ENCODE measurements at regions not wholly inside any gene's neighbourhood (a gene's known extent, or its start where the extent isn't known, plus 50 kb on each side); places are given as distances from the start of the nearest gene placed in this dataset.

DNA sequence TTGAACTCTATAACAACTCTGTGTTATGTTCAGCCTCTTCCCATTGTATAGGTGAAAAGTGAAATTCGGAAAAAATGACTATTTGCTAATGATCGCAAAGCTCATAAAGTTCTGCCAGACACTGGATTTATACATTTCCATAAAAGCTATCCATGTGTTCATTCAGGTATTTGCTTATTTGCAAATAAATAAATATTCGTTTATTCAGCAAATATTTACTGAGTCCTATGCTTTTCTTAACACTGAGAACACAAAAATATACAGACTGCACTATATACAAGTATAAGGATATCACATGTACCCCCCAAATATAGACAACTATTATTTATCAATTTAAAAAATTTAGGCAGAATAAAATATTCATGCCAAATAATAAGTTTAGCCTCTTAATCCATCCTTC is 63.2 kb upstream of the ATP8B1 start:
- Histone ChIP-seq H2AFZ (ENCODE audit: low read length) (no peak overlapping the region), H4K91ac (ENCODE audit: low read depth, low read length, poor library complexity) (no peak overlapping the region), H2BK12ac (ENCODE audit: low read length) (no peak overlapping the region), H2AK5ac (ENCODE audit: low read depth, low read length) (no peak overlapping the region), H3K36me3 (replicated peaks in 1 of 2; ENCODE audit: control insufficient read depth in 2 of 2, insufficient read depth in 2 of 2, low read length in 2 of 2) (no peaks in the 10 kb centered on the region), H3K9ac (ENCODE audit: low read depth, low read length, poor library complexity) (no peak overlapping the region), H4K8ac (ENCODE audit: low read depth, low read length) (no peak overlapping the region), H2BK5ac (ENCODE audit: low read length) (no peak overlapping the region), H3K14ac (ENCODE audit: low read length) (no peak overlapping the region), H3K4me3 (ENCODE audit: low read length in 2 of 2) (no peak overlapping the region), H3K23ac (ENCODE audit: low read depth, low read length, poor library complexity) (no peak overlapping the region), H3K9me3 (replicated peaks in 1 of 2; ENCODE audit: control insufficient read depth in 2 of 2, insufficient read depth in 1 of 2, low read depth in 1 of 2, low read length in 2 of 2) (peaks cover 0 to 2% of the 10 kb centered on the region in 2 donors), H2BK120ac (ENCODE audit: low read depth, low read length) (no peak overlapping the region), H3K79me1 (ENCODE audit: low read depth, low read length) (no peaks in the 10 kb centered on the region), H2BK15ac (ENCODE audit: low read length) (no peak overlapping the region), H3K27ac (replicated peaks; ENCODE audit: low read length) (no peak overlapping the region), H3K4me1 (ENCODE audit: control insufficient read depth in 2 of 2, insufficient read depth in 1 of 2, low read depth in 1 of 2, low read length in 2 of 2) (no peaks in the 10 kb centered on the region), H3K4ac (ENCODE audit: low read length) (no peak overlapping the region), H3K4me2 (ENCODE audit: insufficient read depth, low read length, poor library complexity, severe bottlenecking) (no peak overlapping the region), H3K27me3 (ENCODE audit: control insufficient read depth in 3 of 3, insufficient read depth in 3 of 3, low read depth in 1 of 3, low read length in 3 of 3) (no peaks in the 10 kb centered on the region), H3K18ac (ENCODE audit: low read length) (no peak overlapping the region)
- DNase-seq (ENCODE audit: low spot score): no peak
- WGBS, 2 donors (ENCODE audit: extremely low coverage in 2 of 2, insufficient read length in 2 of 2, insufficient replicate concordance in 1 of 2): no CpG with 5 or more reads among the region's 3 CpGs

GRCh38 chr18:57864615-57865121 is 61.6 kb upstream of the ATP8B1 start:
- H3K4me1 ChIP-seq (ENCODE audit: control insufficient read depth in 2 of 2, insufficient read depth in 1 of 2, low read depth in 1 of 2, low read length in 2 of 2): no peaks in the 10 kb centered on the region
- H3K9ac ChIP-seq (ENCODE audit: low read depth, low read length, poor library complexity): no peak overlapping the region
- H2BK15ac ChIP-seq (ENCODE audit: low read length): no peak overlapping the region
- H3K27me3 ChIP-seq (ENCODE audit: control insufficient read depth in 3 of 3, insufficient read depth in 3 of 3, low read depth in 1 of 3, low read length in 3 of 3): no peaks in the 10 kb centered on the region
- H2AFZ ChIP-seq (ENCODE audit: low read length): no peak overlapping the region
- no peak overlapping the region for H2BK12ac ChIP-seq (ENCODE audit: low read length)
- no peak overlapping the region for H3K4me2 ChIP-seq (ENCODE audit: insufficient read depth, low read length, poor library complexity, severe bottlenecking)
- H4K91ac ChIP-seq (ENCODE audit: low read depth, low read length, poor library complexity): no peak overlapping the region
- no peaks in the 10 kb centered on the region for H3K79me1 ChIP-seq (ENCODE audit: low read depth, low read length)
- H3K27ac ChIP-seq (replicated peaks; ENCODE audit: low read length): no peak overlapping the region
- H3K23ac ChIP-seq (ENCODE audit: low read depth, low read length, poor library complexity): no peak overlapping the region
- peaks cover 0 to 2% of the 10 kb centered on the region in 2 donors for H3K9me3 ChIP-seq (replicated peaks in 1 of 2; ENCODE audit: control insufficient read depth in 2 of 2, insufficient read depth in 1 of 2, low read depth in 1 of 2, low read length in 2 of 2)
- no peak overlapping the region for H3K18ac ChIP-seq (ENCODE audit: low read length)
- no peak overlapping the region for H4K8ac ChIP-seq (ENCODE audit: low read depth, low read length)
- DNase-seq (ENCODE audit: low spot score): no peak
- H3K36me3 ChIP-seq (replicated peaks in 1 of 2; ENCODE audit: control insufficient read depth in 2 of 2, insufficient read depth in 2 of 2, low read length in 2 of 2): no peaks in the 10 kb centered on the region
- no CpG with 5 or more reads among the region's 4 CpGs for WGBS, 2 donors (ENCODE audit: extremely low coverage in 2 of 2, insufficient read length in 2 of 2, insufficient replicate concordance in 1 of 2)
- H2AK5ac ChIP-seq (ENCODE audit: low read depth, low read length): no peak overlapping the region
- H2BK120ac ChIP-seq (ENCODE audit: low read depth, low read length): no peak overlapping the region
- no peak overlapping the region for H3K4ac ChIP-seq (ENCODE audit: low read length)
- H2BK5ac ChIP-seq (ENCODE audit: low read length): no peak overlapping the region
- H3K4me3 ChIP-seq (ENCODE audit: low read length in 2 of 2): no peak overlapping the region
- H3K14ac ChIP-seq (ENCODE audit: low read length): no peak overlapping the region

GRCh38 chr18:57863706-57864105 is 60.6 kb upstream of the ATP8B1 start:
- H3K14ac ChIP-seq (ENCODE audit: low read length): no peak overlapping the region
- no peak overlapping the region for H3K23ac ChIP-seq (ENCODE audit: low read depth, low read length, poor library complexity)
- H3K79me1 ChIP-seq (ENCODE audit: low read depth, low read length): no peaks in the 10 kb centered on the region
- H3K4ac ChIP-seq (ENCODE audit: low read length): no peak overlapping the region
- no peaks in the 10 kb centered on the region for H3K27me3 ChIP-seq (ENCODE audit: control insufficient read depth in 3 of 3, insufficient read depth in 3 of 3, low read depth in 1 of 3, low read length in 3 of 3)
- H2AFZ ChIP-seq (ENCODE audit: low read length): no peak overlapping the region
- no peak overlapping the region for H4K91ac ChIP-seq (ENCODE audit: low read depth, low read length, poor library complexity)
- no peak overlapping the region for H3K27ac ChIP-seq (replicated peaks; ENCODE audit: low read length)
- H2BK12ac ChIP-seq (ENCODE audit: low read length): no peak overlapping the region
- WGBS, 2 donors (ENCODE audit: extremely low coverage in 2 of 2, insufficient read length in 2 of 2, insufficient replicate concordance in 1 of 2): no CpG with 5 or more reads among the region's 2 CpGs
- no peak for DNase-seq (ENCODE audit: low spot score)
- H3K4me1 ChIP-seq (ENCODE audit: control insufficient read depth in 2 of 2, insufficient read depth in 1 of 2, low read depth in 1 of 2, low read length in 2 of 2): no peaks in the 10 kb centered on the region
- H4K8ac ChIP-seq (ENCODE audit: low read depth, low read length): no peak overlapping the region
- no peak overlapping the region for H2BK120ac ChIP-seq (ENCODE audit: low read depth, low read length)
- H3K9me3 ChIP-seq (replicated peaks in 1 of 2; ENCODE audit: control insufficient read depth in 2 of 2, insufficient read depth in 1 of 2, low read depth in 1 of 2, low read length in 2 of 2): peaks cover 0 to 2% of the 10 kb centered on the region in 2 donors
- H3K36me3 ChIP-seq (replicated peaks in 1 of 2; ENCODE audit: control insufficient read depth in 2 of 2, insufficient read depth in 2 of 2, low read length in 2 of 2): no peaks in the 10 kb centered on the region
- no peak overlapping the region for H3K9ac ChIP-seq (ENCODE audit: low read depth, low read length, poor library complexity)
- no peak overlapping the region for H2AK5ac ChIP-seq (ENCODE audit: low read depth, low read length)
- H3K18ac ChIP-seq (ENCODE audit: low read length): no peak overlapping the region
- H2BK15ac ChIP-seq (ENCODE audit: low read length): no peak overlapping the region
- H2BK5ac ChIP-seq (ENCODE audit: low read length): no peak overlapping the region
- H3K4me3 ChIP-seq (ENCODE audit: low read length in 2 of 2): no peak overlapping the region
- H3K4me2 ChIP-seq (ENCODE audit: insufficient read depth, low read length, poor library complexity, severe bottlenecking): no peak overlapping the region

- peaks cover 0 to 2% of the 10 kb centered on the region in 2 donors for H3K9me3 ChIP-seq (replicated peaks in 1 of 2; ENCODE audit: control insufficient read depth in 2 of 2, insufficient read depth in 1 of 2, low read depth in 1 of 2, low read length in 2 of 2)
- H3K27ac ChIP-seq (replicated peaks; ENCODE audit: low read length): no peak overlapping the region
- no peaks in the 10 kb centered on the region for H3K79me1 ChIP-seq (ENCODE audit: low read depth, low read length)
- no peak overlapping the region for H2AK5ac ChIP-seq (ENCODE audit: low read depth, low read length)
- DNase-seq (ENCODE audit: low spot score): no peak
- H3K23ac ChIP-seq (ENCODE audit: low read depth, low read length, poor library complexity): no peak overlapping the region
- H3K27me3 ChIP-seq (ENCODE audit: control insufficient read depth in 3 of 3, insufficient read depth in 3 of 3, low read depth in 1 of 3, low read length in 3 of 3): peaks cover 0 to 6% (median 0%) of the 10 kb centered on the region in 3 experiments
- H4K91ac ChIP-seq (ENCODE audit: low read depth, low read length, poor library complexity): no peak overlapping the region
- H2BK15ac ChIP-seq (ENCODE audit: low read length): no peak overlapping the region
- no peak overlapping the region for H3K4me2 ChIP-seq (ENCODE audit: insufficient read depth, low read length, poor library complexity, severe bottlenecking)
- no peak overlapping the region for H3K4ac ChIP-seq (ENCODE audit: low read length)
- H3K18ac ChIP-seq (ENCODE audit: low read length): no peak overlapping the region
- no peak overlapping the region for H2BK5ac ChIP-seq (ENCODE audit: low read length)
- no peak overlapping the region for H3K4me3 ChIP-seq (ENCODE audit: low read length in 2 of 2)
- no peak overlapping the region for H2AFZ ChIP-seq (ENCODE audit: low read length)
- no peak overlapping the region for H2BK12ac ChIP-seq (ENCODE audit: low read length)
- no peak overlapping the region for H3K14ac ChIP-seq (ENCODE audit: low read length)
- no peak overlapping the region for H3K9ac ChIP-seq (ENCODE audit: low read depth, low read length, poor library complexity)
- no peaks in the 10 kb centered on the region for H3K4me1 ChIP-seq (ENCODE audit: control insufficient read depth in 2 of 2, insufficient read depth in 1 of 2, low read depth in 1 of 2, low read length in 2 of 2)
- H2BK120ac ChIP-seq (ENCODE audit: low read depth, low read length): no peak overlapping the region
- no peak overlapping the region for H4K8ac ChIP-seq (ENCODE audit: low read depth, low read length)
- no peaks in the 10 kb centered on the region for H3K36me3 ChIP-seq (replicated peaks in 1 of 2; ENCODE audit: control insufficient read depth in 2 of 2, insufficient read depth in 2 of 2, low read length in 2 of 2)
These were observed 56.2 kb upstream of the ATP8B1 start for GRCh38 chr18:57859314-57859713.
